Natural killer cell (primary cell): ENCODE measurements at regions not wholly inside any gene's neighbourhood (a gene's known extent, or its start where the extent isn't known, plus 50 kb on each side); places are given as distances from the start of the nearest gene placed in this dataset.

Experiments used
- ATAC-seq, 3 donors: fragments of 150-1000 bp in 2 of 3; fragments of 200-7000 bp in 1 of 3; cut with Tn5 transposase; 1 replicate in 1 of 3; 2 replicates in 2 of 3; pipeline ENCODE4 v1.10.0; 2021; ENCODE audit warnings: mild to moderate bottlenecking in 2 of 3, moderate library complexity in 2 of 3
- DNase-seq, 2 donors: peaks; one replicate each; pipeline versions ENCODE4 v3.0.0 to v3.0.0-alpha.2; 2013 to 2021; ENCODE audit warnings: mixed read lengths in 1 of 2
- H3K27ac ChIP-seq: one replicate; pipeline ENCODE4 v1.5.1; 2013; ENCODE audit warnings: mild to moderate bottlenecking, low read length
- H3K27me3 ChIP-seq: one replicate; pipeline ENCODE4 v1.6.1; 2013; ENCODE audit warnings: low read length; ENCODE audit not compliant: control insufficient read depth, insufficient read depth
- H3K36me3 ChIP-seq: one replicate; pipeline ENCODE4 v1.6.1; 2013; ENCODE audit warnings: low read length; ENCODE audit not compliant: control insufficient read depth, insufficient read depth
- H3K4me1 ChIP-seq: one replicate; pipeline ENCODE4 v1.6.1; 2013; ENCODE audit warnings: low read length; ENCODE audit not compliant: control insufficient read depth, insufficient read depth
- H3K4me3 ChIP-seq: one replicate; pipeline ENCODE4 v1.5.1; 2013; ENCODE audit warnings: low read length
- H3K9me3 ChIP-seq: one replicate; pipeline ENCODE4 v1.6.1; 2013; ENCODE audit warnings: low read length; ENCODE audit not compliant: control insufficient read depth, insufficient read depth
- H3K27ac Mint-ChIP-seq, 2 donors: one replicate each; pipeline ENCODE4 v1.8.0; 2022; ENCODE audit warnings: mild to moderate bottlenecking in 2 of 2, mixed read lengths in 2 of 2, moderate library complexity in 1 of 2
- H3K27me3 Mint-ChIP-seq, 2 donors: one replicate each; pipeline ENCODE4 v1.8.0; 2022; ENCODE audit warnings: low read depth in 2 of 2, mixed read lengths in 2 of 2
- H3K36me3 Mint-ChIP-seq: one replicate; pipeline ENCODE4 v1.8.0; 2022; ENCODE audit warnings: mixed read lengths
- H3K4me1 Mint-ChIP-seq, 2 donors: one replicate each; pipeline ENCODE4 v1.8.0; 2022; ENCODE audit warnings: mixed read lengths in 2 of 2
- H3K4me3 Mint-ChIP-seq: one replicate; pipeline ENCODE4 v1.8.0; 2022; ENCODE audit warnings: mild to moderate bottlenecking, moderate library complexity, mixed read lengths
- H3K9me3 Mint-ChIP-seq, 2 donors: one replicate each; pipeline ENCODE4 v1.8.0; 2022; ENCODE audit warnings: mixed read lengths in 2 of 2
- WGBS: methylation state at CpG from one replicate; pipeline ENCODE4 v1.1.7; 2013; ENCODE audit warnings: missing lambda C conversion rate; ENCODE audit not compliant: insufficient coverage; 5-methylcytosine and 5-hydroxymethylcytosine counted together
- intact Hi-C: fragments of 100-400 bp; cut with micrococcal nuclease; formaldehyde crosslinking; loops from one replicate; pipeline ENCODE4 v1.14.2; 2022
- TF ChIP-seq, protein P1 (sequence below): fragments of 200-600 bp; IDR thresholded peaks from one replicate; pipeline ENCODE4 v1.8.0; 2022; ENCODE audit warnings: antibody characterized with exemption

GRCh38 chr6:144662812-144663365 is 377.8 kb downstream of the UTRN start:
- H3K4me3 ChIP-seq = no peak overlapping the region
- no peaks in the 10 kb centered on the region for H3K9me3 ChIP-seq
- Mint-ChIP-seq H3K27me3 (no peaks in the 10 kb centered on the region), H3K4me3 (no peak overlapping the region), H3K27ac (peak overlapping the region; percentile 71 to 85), H3K36me3 (no peaks in the 10 kb centered on the region), H3K9me3 (no peaks in the 10 kb centered on the region), H3K4me1 (peaks cover 95% of the 10 kb centered on the region in 2 donors)
- H3K36me3 ChIP-seq = no peaks in the 10 kb centered on the region
- no peak for DNase-seq
- peaks cover 27% of the 10 kb centered on the region for H3K4me1 ChIP-seq
- TF ChIP-seq, protein P1, sequence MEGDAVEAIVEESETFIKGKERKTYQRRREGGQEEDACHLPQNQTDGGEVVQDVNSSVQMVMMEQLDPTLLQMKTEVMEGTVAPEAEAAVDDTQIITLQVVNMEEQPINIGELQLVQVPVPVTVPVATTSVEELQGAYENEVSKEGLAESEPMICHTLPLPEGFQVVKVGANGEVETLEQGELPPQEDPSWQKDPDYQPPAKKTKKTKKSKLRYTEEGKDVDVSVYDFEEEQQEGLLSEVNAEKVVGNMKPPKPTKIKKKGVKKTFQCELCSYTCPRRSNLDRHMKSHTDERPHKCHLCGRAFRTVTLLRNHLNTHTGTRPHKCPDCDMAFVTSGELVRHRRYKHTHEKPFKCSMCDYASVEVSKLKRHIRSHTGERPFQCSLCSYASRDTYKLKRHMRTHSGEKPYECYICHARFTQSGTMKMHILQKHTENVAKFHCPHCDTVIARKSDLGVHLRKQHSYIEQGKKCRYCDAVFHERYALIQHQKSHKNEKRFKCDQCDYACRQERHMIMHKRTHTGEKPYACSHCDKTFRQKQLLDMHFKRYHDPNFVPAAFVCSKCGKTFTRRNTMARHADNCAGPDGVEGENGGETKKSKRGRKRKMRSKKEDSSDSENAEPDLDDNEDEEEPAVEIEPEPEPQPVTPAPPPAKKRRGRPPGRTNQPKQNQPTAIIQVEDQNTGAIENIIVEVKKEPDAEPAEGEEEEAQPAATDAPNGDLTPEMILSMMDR = no peak
- H3K27me3 ChIP-seq = no peaks in the 10 kb centered on the region
- intact Hi-C loops = no loop called here
- H3K27ac ChIP-seq = no peak overlapping the region
- no peak for ATAC-seq
- 82% methylated on average over 1 of the region's 1 CpG for WGBS

DNA sequence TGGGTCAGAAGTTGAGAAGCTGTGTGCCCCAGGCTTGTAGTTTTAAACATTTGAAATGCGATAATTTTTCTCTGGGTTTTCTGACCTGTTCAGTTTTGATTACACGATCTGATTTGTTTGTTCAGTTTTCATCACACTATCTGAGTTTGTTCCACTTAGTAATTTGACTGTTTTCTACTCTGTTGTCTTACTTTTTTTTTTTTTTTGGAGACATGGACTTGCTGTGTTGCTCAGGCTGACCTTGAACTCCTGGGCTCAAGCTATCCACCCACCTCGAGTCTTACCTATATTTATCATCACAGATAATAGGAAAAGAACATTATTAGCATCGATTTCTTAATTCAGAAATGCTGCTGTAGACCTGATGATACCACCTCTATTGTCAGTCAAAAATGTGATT is 379.1 kb downstream of the UTRN start:
- Mint-ChIP-seq H3K27ac (peak overlapping the region; percentile 71 to 85), H3K9me3 (no peaks in the 10 kb centered on the region), H3K36me3 (no peaks in the 10 kb centered on the region), H3K4me1 (peaks cover 92 to 93% of the 10 kb centered on the region in 2 donors), H3K27me3 (no peaks in the 10 kb centered on the region), H3K4me3 (no peak overlapping the region)
- Histone ChIP-seq H3K4me3 (no peak overlapping the region), H3K27me3 (no peaks in the 10 kb centered on the region), H3K4me1 (peaks cover 23% of the 10 kb centered on the region), H3K27ac (no peak overlapping the region), H3K36me3 (no peaks in the 10 kb centered on the region), H3K9me3 (no peaks in the 10 kb centered on the region)
- TF ChIP-seq, protein P1 = no peak
- 93% methylated on average over 3 of the region's 4 CpGs for WGBS
- ATAC-seq = no peak
- DNase-seq = no peak
- intact Hi-C loops = no loop called here

GRCh38 chr6:144664947-144665346 is 379.8 kb downstream of the UTRN start:
- Histone ChIP-seq H3K9me3 (no peaks in the 10 kb centered on the region), H3K4me1 (peaks cover 16% of the 10 kb centered on the region), H3K27ac (no peak overlapping the region), H3K27me3 (no peaks in the 10 kb centered on the region), H3K36me3 (no peaks in the 10 kb centered on the region), H3K4me3 (no peak overlapping the region)
- no peak for DNase-seq
- Mint-ChIP-seq H3K27me3 (no peaks in the 10 kb centered on the region), H3K4me1 (peaks cover 85 to 92% of the 10 kb centered on the region in 2 donors), H3K4me3 (no peak overlapping the region), H3K9me3 (no peaks in the 10 kb centered on the region), H3K27ac (peak overlapping the region; percentile 71 to 85), H3K36me3 (no peaks in the 10 kb centered on the region)
- intact Hi-C loops = no loop called here
- peak; percentile 66 to 80 (median 72) for ATAC-seq
- TF ChIP-seq, protein P1 = no peak
- no CpG with 5 or more reads among the region's 1 CpG for WGBS

DNA sequence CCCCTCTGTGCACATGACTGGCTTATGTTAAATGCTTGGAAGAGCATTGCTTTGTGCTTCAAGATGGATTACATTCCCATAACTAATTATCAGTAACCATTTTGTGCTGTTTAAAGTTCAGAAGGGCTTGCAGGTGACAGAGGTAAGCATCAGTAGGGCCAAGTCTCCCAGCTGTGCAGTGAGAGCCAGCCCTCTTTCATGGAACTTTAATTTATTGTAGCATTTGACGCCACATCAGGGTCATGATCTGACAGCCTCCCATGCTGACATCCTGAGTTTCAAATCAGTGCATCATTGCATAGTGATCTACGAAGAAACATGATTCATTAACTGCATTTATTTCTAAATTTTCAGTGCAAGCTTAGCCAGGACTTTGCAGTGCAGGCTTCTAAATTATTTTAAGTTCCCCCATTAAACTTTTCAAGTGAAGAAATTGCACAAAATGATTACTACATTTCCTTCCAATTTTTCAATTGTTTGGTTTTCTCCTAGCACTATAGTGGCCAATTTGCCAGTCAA is 380.9 kb downstream of the UTRN start:
- no peaks in the 10 kb centered on the region for H3K36me3 ChIP-seq
- H3K4me3 Mint-ChIP-seq = peak overlapping the region; percentile 25
- TF ChIP-seq, protein P1 = no peak
- H3K4me3 ChIP-seq = no peak overlapping the region
- H3K27ac ChIP-seq = no peak overlapping the region
- no peaks in the 10 kb centered on the region for H3K27me3 Mint-ChIP-seq
- intact Hi-C loops = no loop called here
- H3K27me3 ChIP-seq = no peaks in the 10 kb centered on the region
- peaks cover under 1% of the 10 kb centered on the region for H3K36me3 Mint-ChIP-seq
- no peak for ATAC-seq
- WGBS = 93% methylated on average over 2 of the region's 2 CpGs
- H3K9me3 Mint-ChIP-seq = peaks cover 3 to 4% of the 10 kb centered on the region in 2 donors
- H3K4me1 Mint-ChIP-seq = peaks cover 84 to 90% of the 10 kb centered on the region in 2 donors
- DNase-seq = no peak
- H3K27ac Mint-ChIP-seq = peak overlapping the region; percentile 71 to 84
- H3K9me3 ChIP-seq = no peaks in the 10 kb centered on the region
- peaks cover 10% of the 10 kb centered on the region for H3K4me1 ChIP-seq
